Fibroblast of the aortic adventitia (primary cell): ENCODE measurements at regions not wholly inside any gene's neighbourhood (a gene's known extent, or its start where the extent isn't known, plus 50 kb on each side); places are given as distances from the start of the nearest gene placed in this dataset.
A peak's percentile ranks its signal among the peaks of the same experiment; 100 is the strongest.

Experiments
- DNase-seq: peaks from one replicate; pipeline ENCODE4 v3.0.0-alpha.2; 2010; ENCODE audit warnings: low read depth
- H3K4me3 ChIP-seq: 2 replicates; pipeline ENCODE4 v1.5.1; 2011; ENCODE audit warnings: low read depth, mild to moderate bottlenecking, control low read depth, low read length, moderate library complexity
- CTCF ChIP-seq: IDR thresholded peaks from 2 replicates; pipeline ENCODE4 v1.5.1; 2011; ENCODE audit warnings: mild to moderate bottlenecking, low read length, control low read depth, inconsistent platforms; ENCODE audit not compliant: insufficient read depth

DNA sequence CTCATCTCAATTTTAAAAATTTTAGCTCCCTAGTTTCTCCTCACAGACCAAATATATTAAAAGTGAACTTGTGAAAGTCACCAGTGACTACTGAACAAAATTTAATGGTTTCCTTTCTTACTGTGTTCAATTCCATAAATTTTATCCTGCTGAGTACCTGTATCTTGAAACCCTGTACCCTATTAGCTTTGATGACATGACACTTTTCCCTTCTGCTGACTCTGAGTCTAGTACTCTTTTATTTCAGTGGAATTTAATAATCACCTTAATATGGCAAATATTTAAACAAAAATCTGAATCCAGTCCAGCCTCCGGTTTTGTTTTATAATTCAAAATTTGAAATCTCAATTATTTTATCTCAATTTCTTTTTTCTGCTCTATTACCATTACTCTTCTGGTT, 203.1 kb upstream of the NUDT6 start:
- TF ChIP-seq CTCF = no peak
- no peak for DNase-seq
- no peak overlapping the region for H3K4me3 ChIP-seq

- no peak overlapping the region for H3K4me3 ChIP-seq
- DNase-seq = peak; percentile 65
- TF ChIP-seq CTCF = peak; percentile 28
Observed at GRCh38 chr4:123127218-123127617, 204.8 kb upstream of the NUDT6 start.

- DNase-seq = no peak
- TF ChIP-seq CTCF = no peak
- no peak overlapping the region for H3K4me3 ChIP-seq
Observed at GRCh38 chr4:123127875-123128274, 205.5 kb upstream of the NUDT6 start.

GRCh38 chr4:123133397-123134050, 211.1 kb upstream of the NUDT6 start:
- H3K4me3 ChIP-seq = no peak overlapping the region
- DNase-seq = no peak
- no peak for TF ChIP-seq CTCF

GRCh38 chr4:123144616-123145015, 222.2 kb upstream of the NUDT6 start:
- no peak overlapping the region for H3K4me3 ChIP-seq
- TF ChIP-seq CTCF = no peak
- no peak for DNase-seq

GRCh38 chr4:123158576-123158975, 236.2 kb upstream of the NUDT6 start:
- no peak for DNase-seq
- TF ChIP-seq CTCF = no peak
- no peak overlapping the region for H3K4me3 ChIP-seq

- no peak for DNase-seq
- no peak overlapping the region for H3K4me3 ChIP-seq
- TF ChIP-seq CTCF = no peak
Observed at GRCh38 chr4:123159479-123159878, 237.1 kb upstream of the NUDT6 start.
